ENCODE measurements at regions not wholly inside any gene's neighbourhood (a gene's known extent, or its start where the extent isn't known, plus 50 kb on each side); places are given as distances from the start of the nearest gene placed in this dataset.
"Not testable (repeated sequence)": the region's sequence is repeated elsewhere in the genome, so short reads cannot be mapped to it uniquely, and the experiment has no call there.

- H3K27me3 ChIP-seq (ENCODE audit: insufficient read depth, low read depth, severe bottlenecking), result no peaks in the 10 kb centered on the region
- H3K36me3 ChIP-seq, result no peaks in the 10 kb centered on the region
- DNase-seq, result no peak
- H3K27ac ChIP-seq, result no peak overlapping the region
- no peak overlapping the region for H3K4me3 ChIP-seq (ENCODE audit: low read depth, low read length)
- no peak for TF ChIP-seq CTCF (IDR thresholded peaks at IDR 0.05; ENCODE audit: low read depth, low read length)
- H3K9me3 ChIP-seq (ENCODE audit: severe bottlenecking), result no peaks in the 10 kb centered on the region
Measured at GRCh38 chr10:35979116-35979515, 337.0 kb upstream of the FZD8 start.

- H3K4me3 ChIP-seq (ENCODE audit: low read depth, low read length); DNase-seq; H3K9me3 ChIP-seq (ENCODE audit: severe bottlenecking); H3K36me3 ChIP-seq; H3K27ac ChIP-seq; H3K27me3 ChIP-seq (ENCODE audit: insufficient read depth, low read depth, severe bottlenecking): not testable (repeated sequence)
Measured at GRCh38 chr10:35973912-35974591, 332.0 kb upstream of the FZD8 start.

GRCh38 chr10:35972275-35972674 lies 330.2 kb upstream of the FZD8 start:
- no peak for TF ChIP-seq CTCF (IDR thresholded peaks at IDR 0.05; ENCODE audit: low read depth, low read length)
- Histone ChIP-seq H3K4me3 (ENCODE audit: low read depth, low read length) (no peak overlapping the region), H3K9me3 (ENCODE audit: severe bottlenecking) (no peaks in the 10 kb centered on the region), H3K27me3 (ENCODE audit: insufficient read depth, low read depth, severe bottlenecking) (no peaks in the 10 kb centered on the region), H3K27ac (no peak overlapping the region), H3K36me3 (no peaks in the 10 kb centered on the region)
- no peak for DNase-seq

GRCh38 chr10:35971397-35971796 lies 329.3 kb upstream of the FZD8 start:
- no peaks in the 10 kb centered on the region for H3K27me3 ChIP-seq (ENCODE audit: insufficient read depth, low read depth, severe bottlenecking)
- no peaks in the 10 kb centered on the region for H3K9me3 ChIP-seq (ENCODE audit: severe bottlenecking)
- no peaks in the 10 kb centered on the region for H3K36me3 ChIP-seq
- no peak overlapping the region for H3K4me3 ChIP-seq (ENCODE audit: low read depth, low read length)
- no peak for TF ChIP-seq CTCF (IDR thresholded peaks at IDR 0.05; ENCODE audit: low read depth, low read length)
- H3K27ac ChIP-seq, result no peak overlapping the region
- no peak for DNase-seq

GRCh38 chr10:35963685-35964084 lies 321.6 kb upstream of the FZD8 start:
- TF ChIP-seq CTCF (IDR thresholded peaks at IDR 0.05; ENCODE audit: low read depth, low read length), result no peak
- Histone ChIP-seq H3K9me3 (ENCODE audit: severe bottlenecking) (no peaks in the 10 kb centered on the region), H3K27ac (no peak overlapping the region), H3K4me3 (ENCODE audit: low read depth, low read length) (no peak overlapping the region), H3K36me3 (no peaks in the 10 kb centered on the region), H3K27me3 (ENCODE audit: insufficient read depth, low read depth, severe bottlenecking) (no peaks in the 10 kb centered on the region)
- DNase-seq, result no peak

- Histone ChIP-seq H3K9me3 (ENCODE audit: severe bottlenecking) (no peaks in the 10 kb centered on the region), H3K4me3 (ENCODE audit: low read depth, low read length) (no peak overlapping the region), H3K27ac (no peak overlapping the region), H3K27me3 (ENCODE audit: insufficient read depth, low read depth, severe bottlenecking) (no peaks in the 10 kb centered on the region), H3K36me3 (no peaks in the 10 kb centered on the region)
- TF ChIP-seq CTCF (IDR thresholded peaks at IDR 0.05; ENCODE audit: low read depth, low read length), result no peak
- no peak for DNase-seq
Measured at GRCh38 chr10:35961501-35961900, 319.4 kb upstream of the FZD8 start.
